ENCODE measurements at regions not wholly inside any gene's neighbourhood (a gene's known extent, or its start where the extent isn't known, plus 50 kb on each side); places are given as distances from the start of the nearest gene placed in this dataset.

DNA sequence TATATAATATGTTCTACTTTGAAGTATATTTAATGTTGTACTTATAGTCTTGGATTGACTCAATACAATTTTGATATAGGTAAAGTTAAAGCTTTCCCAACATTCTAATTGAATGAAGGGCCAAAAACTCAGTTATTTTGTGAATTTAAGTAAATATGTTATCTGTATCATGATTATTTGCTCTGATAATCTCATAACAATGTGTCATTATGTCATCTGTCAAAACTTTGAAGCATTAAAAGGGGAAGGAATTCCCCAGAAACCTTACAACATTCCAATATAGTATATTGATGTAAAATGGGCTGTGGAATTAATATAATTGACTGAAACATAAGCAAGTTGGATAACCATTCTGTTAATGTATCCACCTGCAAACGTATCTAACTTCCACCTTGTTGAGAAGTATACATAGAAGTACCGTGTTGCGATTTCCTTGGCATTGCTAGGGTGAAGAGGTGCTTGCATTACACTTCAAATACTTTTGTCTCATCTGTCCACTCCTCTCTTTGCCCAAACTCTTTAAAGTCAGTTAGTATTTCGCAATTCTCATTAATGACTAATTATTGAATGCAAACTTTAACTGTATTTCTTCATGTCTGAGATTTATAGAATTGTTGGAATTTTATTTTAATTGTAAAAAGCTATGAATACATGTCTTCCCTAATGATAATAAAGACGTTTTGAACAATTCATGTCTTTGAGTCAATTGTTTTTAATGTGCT, 1982.1 kb upstream of the ADGRL3 start:
- Histone ChIP-seq H3K9me3 (ENCODE audit: control insufficient read depth in 2 of 3, insufficient read depth in 1 of 3, low read length in 3 of 3) (no peaks in the 10 kb centered on the region), H3K4me3 (ENCODE audit: low read length in 3 of 3) (no peak overlapping the region), H3K27ac (ENCODE audit: low read depth in 2 of 2, low read length in 2 of 2) (no peak overlapping the region), H3K4me1 (ENCODE audit: control insufficient read depth in 2 of 3, insufficient read depth in 2 of 3, low read depth in 1 of 3, low read length in 3 of 3) (no peaks in the 10 kb centered on the region), H3K9ac (ENCODE audit: low read length in 3 of 3) (no peak overlapping the region), H3K27me3 (ENCODE audit: control insufficient read depth, insufficient read depth, low read length) (no peaks in the 10 kb centered on the region), H3K36me3 (ENCODE audit: control insufficient read depth in 2 of 3, insufficient read depth in 3 of 3, low read length in 3 of 3) (no peaks in the 10 kb centered on the region)
- TF ChIP-seq, protein P1, sequence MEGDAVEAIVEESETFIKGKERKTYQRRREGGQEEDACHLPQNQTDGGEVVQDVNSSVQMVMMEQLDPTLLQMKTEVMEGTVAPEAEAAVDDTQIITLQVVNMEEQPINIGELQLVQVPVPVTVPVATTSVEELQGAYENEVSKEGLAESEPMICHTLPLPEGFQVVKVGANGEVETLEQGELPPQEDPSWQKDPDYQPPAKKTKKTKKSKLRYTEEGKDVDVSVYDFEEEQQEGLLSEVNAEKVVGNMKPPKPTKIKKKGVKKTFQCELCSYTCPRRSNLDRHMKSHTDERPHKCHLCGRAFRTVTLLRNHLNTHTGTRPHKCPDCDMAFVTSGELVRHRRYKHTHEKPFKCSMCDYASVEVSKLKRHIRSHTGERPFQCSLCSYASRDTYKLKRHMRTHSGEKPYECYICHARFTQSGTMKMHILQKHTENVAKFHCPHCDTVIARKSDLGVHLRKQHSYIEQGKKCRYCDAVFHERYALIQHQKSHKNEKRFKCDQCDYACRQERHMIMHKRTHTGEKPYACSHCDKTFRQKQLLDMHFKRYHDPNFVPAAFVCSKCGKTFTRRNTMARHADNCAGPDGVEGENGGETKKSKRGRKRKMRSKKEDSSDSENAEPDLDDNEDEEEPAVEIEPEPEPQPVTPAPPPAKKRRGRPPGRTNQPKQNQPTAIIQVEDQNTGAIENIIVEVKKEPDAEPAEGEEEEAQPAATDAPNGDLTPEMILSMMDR (IDR thresholded peaks at IDR 0.05; ENCODE audit: borderline replicate concordance, extremely low read depth, insufficient read depth): no peak
- intact Hi-C loops (cut with DNase I): no loop called here
- no peak for DNase-seq
- no peak for FAIRE-seq

- H3K27ac ChIP-seq (ENCODE audit: low read depth in 2 of 2, low read length in 2 of 2): no peak overlapping the region
- FAIRE-seq (no peak), DNase-seq (no peak)
- no peak overlapping the region for H3K9ac ChIP-seq (ENCODE audit: low read length in 3 of 3)
- no peaks in the 10 kb centered on the region for H3K9me3 ChIP-seq (ENCODE audit: control insufficient read depth in 2 of 3, insufficient read depth in 1 of 3, low read length in 3 of 3)
- H3K27me3 ChIP-seq (ENCODE audit: control insufficient read depth, insufficient read depth, low read length): no peaks in the 10 kb centered on the region
- intact Hi-C loops (cut with DNase I): no loop called here
- no peaks in the 10 kb centered on the region for H3K36me3 ChIP-seq (ENCODE audit: control insufficient read depth in 2 of 3, insufficient read depth in 3 of 3, low read length in 3 of 3)
- TF ChIP-seq, protein P1 (IDR thresholded peaks at IDR 0.05; ENCODE audit: borderline replicate concordance, extremely low read depth, insufficient read depth): no peak
- no peak overlapping the region for H3K4me3 ChIP-seq (ENCODE audit: low read length in 3 of 3)
- no peaks in the 10 kb centered on the region for H3K4me1 ChIP-seq (ENCODE audit: control insufficient read depth in 2 of 3, insufficient read depth in 2 of 3, low read depth in 1 of 3, low read length in 3 of 3)
Observed at GRCh38 chr4:59222221-59222620, 1977.9 kb upstream of the ADGRL3 start.

DNA sequence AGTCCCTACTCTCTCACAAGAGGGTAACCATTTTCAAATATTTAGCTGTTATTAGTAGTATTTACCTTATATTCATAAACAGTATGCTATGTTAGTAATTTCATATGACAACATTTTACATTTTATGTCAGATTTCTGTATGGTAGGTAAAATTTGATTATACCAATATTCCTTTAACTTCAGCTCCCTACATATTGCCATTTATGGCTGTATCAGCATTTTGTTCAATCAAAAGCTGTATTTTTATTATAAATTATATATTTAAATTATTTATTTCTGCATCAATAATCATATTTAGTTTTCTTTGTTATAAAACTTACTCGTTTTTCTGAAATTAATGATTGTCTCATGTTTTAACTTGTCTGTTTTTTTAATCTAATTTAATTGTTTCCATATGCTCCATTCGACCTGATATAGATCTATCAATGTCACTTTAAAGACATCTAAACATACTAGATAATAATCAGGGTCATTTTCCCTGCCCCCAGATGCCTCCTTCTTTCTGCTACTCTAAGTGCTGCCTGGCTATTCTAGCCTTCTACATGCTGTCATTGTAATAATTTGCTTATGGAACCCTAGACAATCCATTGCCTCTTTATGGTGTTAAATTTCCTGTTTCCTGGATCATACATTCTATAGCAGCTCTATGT, 1976.7 kb upstream of the ADGRL3 start:
- Histone ChIP-seq H3K4me1 (ENCODE audit: control insufficient read depth in 2 of 3, insufficient read depth in 2 of 3, low read depth in 1 of 3, low read length in 3 of 3) (no peaks in the 10 kb centered on the region), H3K9ac (ENCODE audit: low read length in 3 of 3) (no peak overlapping the region), H3K27ac (ENCODE audit: low read depth in 2 of 2, low read length in 2 of 2) (no peak overlapping the region), H3K9me3 (ENCODE audit: control insufficient read depth in 2 of 3, insufficient read depth in 1 of 3, low read length in 3 of 3) (no peaks in the 10 kb centered on the region), H3K4me3 (ENCODE audit: low read length in 3 of 3) (no peak overlapping the region), H3K27me3 (ENCODE audit: control insufficient read depth, insufficient read depth, low read length) (no peaks in the 10 kb centered on the region), H3K36me3 (ENCODE audit: control insufficient read depth in 2 of 3, insufficient read depth in 3 of 3, low read length in 3 of 3) (no peaks in the 10 kb centered on the region)
- TF ChIP-seq, protein P1 (IDR thresholded peaks at IDR 0.05; ENCODE audit: borderline replicate concordance, extremely low read depth, insufficient read depth): no peak
- intact Hi-C loops (cut with DNase I): no loop called here
- DNase-seq (no peak), FAIRE-seq (no peak)
